ENCODE measurements at regions not wholly inside any gene's neighbourhood (a gene's known extent, or its start where the extent isn't known, plus 50 kb on each side); places are given as distances from the start of the nearest gene placed in this dataset.

- no peaks in the 10 kb centered on the region for H3K27me3 Mint-ChIP-seq (ENCODE audit: insufficient read depth, low read depth)
- no peaks in the 10 kb centered on the region for H3K9me3 ChIP-seq (ENCODE audit: low read depth)
- H3K4me1 Mint-ChIP-seq = peaks cover 3% of the 10 kb centered on the region
- no peak overlapping the region for H3K27ac ChIP-seq
- no peak overlapping the region for H3K4me3 ChIP-seq
- H3K4me1 ChIP-seq = no peaks in the 10 kb centered on the region
- TF ChIP-seq EZH2 (IDR thresholded peaks at IDR 0.05) (no peak), EZH2phosphoT487 (IDR thresholded peaks at IDR 0.05) (no peak), CTCF (IDR thresholded peaks at IDR 0.05) (no peak)
- DNase-seq (ENCODE audit: low spot score) = no peak
- no peak overlapping the region for H3K4me3 Mint-ChIP-seq
- no peaks in the 10 kb centered on the region for H4K20me1 ChIP-seq (ENCODE audit: low read depth)
- no peak overlapping the region for H2AFZ ChIP-seq (replicated peaks)
- no peaks in the 10 kb centered on the region for H3K79me2 ChIP-seq (ENCODE audit: low read depth)
- H3K36me3 ChIP-seq = no peaks in the 10 kb centered on the region
- no peaks in the 10 kb centered on the region for H3K27me3 ChIP-seq
- no peak overlapping the region for H3K4me2 ChIP-seq
- H3K9ac ChIP-seq = no peak overlapping the region
- H3F3A ChIP-seq (ENCODE audit: low read depth) = no peaks in the 10 kb centered on the region
- no peaks in the 10 kb centered on the region for H3K9me3 Mint-ChIP-seq
- H3K27ac Mint-ChIP-seq = no peak overlapping the region
- no peaks in the 10 kb centered on the region for H3K36me3 Mint-ChIP-seq
These were observed 468.6 kb upstream of the SEMA3A start for GRCh38 chr7:84663224-84663623.

GRCh38 chr7:84658286-84658685, 463.7 kb upstream of the SEMA3A start:
- no peaks in the 10 kb centered on the region for H3K27me3 ChIP-seq

GRCh38 chr7:84654273-84654672, 459.7 kb upstream of the SEMA3A start:
- Mint-ChIP-seq H3K36me3 (no peaks in the 10 kb centered on the region), H3K4me1 (no peaks in the 10 kb centered on the region), H3K27me3 (ENCODE audit: insufficient read depth, low read depth) (no peaks in the 10 kb centered on the region), H3K27ac (no peak overlapping the region), H3K9me3 (no peaks in the 10 kb centered on the region), H3K4me3 (no peak overlapping the region)
- H2AFZ ChIP-seq (replicated peaks) = peak overlapping the region; percentile 48
- H3K27me3 ChIP-seq = no peaks in the 10 kb centered on the region
- H3K36me3 ChIP-seq = no peaks in the 10 kb centered on the region
- no peak for TF ChIP-seq EZH2phosphoT487 (IDR thresholded peaks at IDR 0.05)
- no peak for TF ChIP-seq EZH2 (IDR thresholded peaks at IDR 0.05)
- no peak for TF ChIP-seq CTCF (IDR thresholded peaks at IDR 0.05)
- no peaks in the 10 kb centered on the region for H3K9me3 ChIP-seq (ENCODE audit: low read depth)
- H3K79me2 ChIP-seq (ENCODE audit: low read depth) = no peaks in the 10 kb centered on the region
- H4K20me1 ChIP-seq (ENCODE audit: low read depth) = no peaks in the 10 kb centered on the region
- H3K27ac ChIP-seq = no peak overlapping the region
- no peak for DNase-seq (ENCODE audit: low spot score)
- H3K4me1 ChIP-seq = no peaks in the 10 kb centered on the region
- no peak overlapping the region for H3K4me3 ChIP-seq
- no peaks in the 10 kb centered on the region for H3F3A ChIP-seq (ENCODE audit: low read depth)
- no peak overlapping the region for H3K4me2 ChIP-seq
- no peak overlapping the region for H3K9ac ChIP-seq

More at GRCh38 chr7:84658286-84658685, 463.7 kb upstream of the SEMA3A start:
- no peaks in the 10 kb centered on the region for H3K36me3 ChIP-seq
- no peak for TF ChIP-seq EZH2 (IDR thresholded peaks at IDR 0.05)
- no peak for TF ChIP-seq CTCF (IDR thresholded peaks at IDR 0.05)
- Mint-ChIP-seq H3K4me3 (no peak overlapping the region), H3K27me3 (ENCODE audit: insufficient read depth, low read depth) (no peaks in the 10 kb centered on the region), H3K4me1 (no peaks in the 10 kb centered on the region), H3K27ac (no peak overlapping the region), H3K9me3 (no peaks in the 10 kb centered on the region), H3K36me3 (no peaks in the 10 kb centered on the region)
- DNase-seq (ENCODE audit: low spot score) = no peak
- no peaks in the 10 kb centered on the region for H4K20me1 ChIP-seq (ENCODE audit: low read depth)
- no peaks in the 10 kb centered on the region for H3F3A ChIP-seq (ENCODE audit: low read depth)
- no peaks in the 10 kb centered on the region for H3K79me2 ChIP-seq (ENCODE audit: low read depth)
- H3K9me3 ChIP-seq (ENCODE audit: low read depth) = no peaks in the 10 kb centered on the region
- H3K4me1 ChIP-seq = no peaks in the 10 kb centered on the region
- H3K4me3 ChIP-seq = no peak overlapping the region
- H3K27ac ChIP-seq = no peak overlapping the region
- H3K4me2 ChIP-seq = no peak overlapping the region
- no peak overlapping the region for H3K9ac ChIP-seq
- H2AFZ ChIP-seq (replicated peaks) = no peak overlapping the region

GRCh38 chr7:84651876-84652275, 457.3 kb upstream of the SEMA3A start:
- peaks cover 5% of the 10 kb centered on the region for H3K4me1 Mint-ChIP-seq
- H3K36me3 ChIP-seq = no peaks in the 10 kb centered on the region
- no peak overlapping the region for H3K4me3 ChIP-seq
- no peaks in the 10 kb centered on the region for H3K4me1 ChIP-seq
- H3K4me2 ChIP-seq = no peak overlapping the region
- H4K20me1 ChIP-seq (ENCODE audit: low read depth) = no peaks in the 10 kb centered on the region
- peak overlapping the region; percentile 53 for H2AFZ ChIP-seq (replicated peaks)
- H3F3A ChIP-seq (ENCODE audit: low read depth) = no peaks in the 10 kb centered on the region
- no peaks in the 10 kb centered on the region for H3K36me3 Mint-ChIP-seq
- no peak overlapping the region for H3K27ac ChIP-seq
- no peak overlapping the region for H3K9ac ChIP-seq
- H3K9me3 Mint-ChIP-seq = no peaks in the 10 kb centered on the region
- no peak for TF ChIP-seq CTCF (IDR thresholded peaks at IDR 0.05)
- no peak for TF ChIP-seq EZH2phosphoT487 (IDR thresholded peaks at IDR 0.05)
- TF ChIP-seq EZH2 (IDR thresholded peaks at IDR 0.05) = no peak
- no peaks in the 10 kb centered on the region for H3K27me3 ChIP-seq
- no peaks in the 10 kb centered on the region for H3K27me3 Mint-ChIP-seq (ENCODE audit: insufficient read depth, low read depth)
- H3K4me3 Mint-ChIP-seq = no peak overlapping the region
- no peaks in the 10 kb centered on the region for H3K9me3 ChIP-seq (ENCODE audit: low read depth)
- no peaks in the 10 kb centered on the region for H3K79me2 ChIP-seq (ENCODE audit: low read depth)
- no peak for DNase-seq (ENCODE audit: low spot score)
- H3K27ac Mint-ChIP-seq = no peak overlapping the region

All from neural progenitor cell (in vitro differentiated cells).